Ovary (tissue), 7 donors: ENCODE measurements at regions not wholly inside any gene's neighbourhood (a gene's known extent, or its start where the extent isn't known, plus 50 kb on each side); places are given as distances from the start of the nearest gene placed in this dataset.

Experiments
- DNase-seq, 5 donors: peaks; one replicate each; pipeline ENCODE4 v3.0.0-alpha.2; 2019 to 2020
- H3K27ac ChIP-seq, 2 donors: fragments of 200-600 bp; one replicate each; pipeline versions ENCODE4 v1.5.1 to v1.8.0; 2019 to 2022
- H3K27me3 ChIP-seq: fragments of 200-600 bp; one replicate; pipeline ENCODE4 v1.8.0; 2022
- H3K36me3 ChIP-seq: fragments of 200-600 bp; sonication (generic); one replicate; pipeline ENCODE4 v1.5.1; 2019
- H3K4me1 ChIP-seq: one replicate; pipeline ENCODE4 v1.8.1; 2013; ENCODE audit warnings: mild to moderate bottlenecking, moderate library complexity; ENCODE audit not compliant: insufficient read depth
- H3K4me3 ChIP-seq: fragments of 200-600 bp; sonication (generic); one replicate; pipeline ENCODE4 v1.5.1; 2017
- H3K9me3 ChIP-seq, 2 donors: fragments of 200-600 bp in 1 of 2; sonication (generic) in 1 of 2; one replicate each; pipeline versions ENCODE4 v1.5.1 to v1.8.1; 2013 to 2019; ENCODE audit warnings: mild to moderate bottlenecking in 1 of 2, moderate library complexity in 1 of 2
- EP300 ChIP-seq: sonication (generic); formaldehyde crosslinking; IDR thresholded peaks from one replicate; pipeline ENCODE4 v1.6.1; 2017; ENCODE audit warnings: antibody characterized with exemption
- POLR2A ChIP-seq: fragments of 450-650 bp; IDR thresholded peaks from one replicate; pipeline ENCODE4 v1.6.1; 2017; ENCODE audit warnings: antibody characterized with exemption, mild to moderate bottlenecking, moderate library complexity
- WGBS, 3 donors: extraction: QIAGEN DNeasy Blood & Tissue Kit in 1 of 3; methylation state at CpG; one replicate each; pipeline versions ENCODE4 v1.1.5 to v1.1.7; 2013 to 2017; 5-methylcytosine and 5-hydroxymethylcytosine counted together
- intact Hi-C, 4 donors: fragments of 100-400 bp; cut with DNase I; formaldehyde crosslinking; loops; one replicate each; pipeline versions ENCODE4 v1.11.0 to v1.15.1; 2022 to 2023
- TF ChIP-seq, protein P1 (sequence below), 3 donors: fragments of 450-650 bp in 2 of 3; fragments of 200-600 bp in 1 of 3; IDR thresholded peaks; one replicate each; pipeline versions ENCODE4 v1.5.1 to v1.8.0; 2016 to 2022; ENCODE audit warnings: antibody characterized with exemption in 3 of 3, mild to moderate bottlenecking in 1 of 3
- donor health status: DM: no; HTN: no; CAD: no; lungs with moderate emphysema.
- donor health status: DM: no; HTN: no; CAD: no.
- donor health status: Bipolar disorder and iron deficiency.
- donor health status: DM: no; HTN: no; CAD: no.
- donor health status: DM: yes; HTN: yes; CAD: no.

GRCh38 chr1:217096200-217096599 lies 373.0 kb upstream of the ESRRG start:
- Histone ChIP-seq H3K27ac (no peak overlapping the region), H3K36me3 (no peaks in the 10 kb centered on the region), H3K27me3 (no peaks in the 10 kb centered on the region), H3K4me3 (no peak overlapping the region), H3K4me1 (no peaks in the 10 kb centered on the region), H3K9me3 (no peaks in the 10 kb centered on the region)
- intact Hi-C loops = no loop called here
- no peak for DNase-seq
- TF ChIP-seq, protein P1, sequence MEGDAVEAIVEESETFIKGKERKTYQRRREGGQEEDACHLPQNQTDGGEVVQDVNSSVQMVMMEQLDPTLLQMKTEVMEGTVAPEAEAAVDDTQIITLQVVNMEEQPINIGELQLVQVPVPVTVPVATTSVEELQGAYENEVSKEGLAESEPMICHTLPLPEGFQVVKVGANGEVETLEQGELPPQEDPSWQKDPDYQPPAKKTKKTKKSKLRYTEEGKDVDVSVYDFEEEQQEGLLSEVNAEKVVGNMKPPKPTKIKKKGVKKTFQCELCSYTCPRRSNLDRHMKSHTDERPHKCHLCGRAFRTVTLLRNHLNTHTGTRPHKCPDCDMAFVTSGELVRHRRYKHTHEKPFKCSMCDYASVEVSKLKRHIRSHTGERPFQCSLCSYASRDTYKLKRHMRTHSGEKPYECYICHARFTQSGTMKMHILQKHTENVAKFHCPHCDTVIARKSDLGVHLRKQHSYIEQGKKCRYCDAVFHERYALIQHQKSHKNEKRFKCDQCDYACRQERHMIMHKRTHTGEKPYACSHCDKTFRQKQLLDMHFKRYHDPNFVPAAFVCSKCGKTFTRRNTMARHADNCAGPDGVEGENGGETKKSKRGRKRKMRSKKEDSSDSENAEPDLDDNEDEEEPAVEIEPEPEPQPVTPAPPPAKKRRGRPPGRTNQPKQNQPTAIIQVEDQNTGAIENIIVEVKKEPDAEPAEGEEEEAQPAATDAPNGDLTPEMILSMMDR (IDR thresholded peaks at IDR 0.05) = no peak
- no peak for TF ChIP-seq EP300
- 84 to 86% (median 86%) methylated on average over 7 of the region's 7 CpGs for WGBS, 3 donors

DNA sequence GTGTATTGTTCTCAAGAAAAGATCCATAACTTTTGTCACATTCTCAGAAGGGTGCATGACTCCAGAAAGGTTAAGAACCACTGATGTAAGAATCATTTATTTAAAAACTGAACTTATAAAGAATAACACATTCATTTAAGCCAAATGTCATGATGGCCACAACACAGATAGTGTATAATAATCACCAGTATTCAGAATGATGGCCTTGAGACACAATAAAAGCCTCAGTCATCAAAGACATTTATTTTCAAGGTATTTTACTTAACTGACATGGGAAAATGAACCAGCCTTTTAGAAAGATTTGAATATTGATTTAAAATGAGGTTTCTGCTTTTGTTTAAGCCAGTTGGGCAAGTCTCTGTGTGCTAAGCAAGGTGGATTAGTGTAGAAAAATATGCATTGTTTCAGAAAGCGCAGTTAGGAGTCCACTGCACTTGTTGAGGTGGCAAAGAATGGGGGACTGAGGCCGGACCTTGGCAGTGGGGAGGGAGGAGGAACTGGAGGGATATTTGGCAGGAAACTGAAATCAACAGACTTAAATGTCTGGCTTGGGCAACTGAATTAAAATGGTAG lies 371.9 kb upstream of the ESRRG start:
- H3K27me3 ChIP-seq = no peaks in the 10 kb centered on the region
- no peak for DNase-seq
- TF ChIP-seq, protein P1 (IDR thresholded peaks at IDR 0.05) = no peak
- H3K36me3 ChIP-seq = no peaks in the 10 kb centered on the region
- intact Hi-C loops = no loop called here
- no peaks in the 10 kb centered on the region for H3K9me3 ChIP-seq
- WGBS, 3 donors = 80 to 86% (median 82%) methylated on average over 2 of the region's 2 CpGs
- no peak overlapping the region for H3K4me3 ChIP-seq
- no peak overlapping the region for H3K27ac ChIP-seq
- peaks cover 2% of the 10 kb centered on the region for H3K4me1 ChIP-seq

- DNase-seq = no peak
- peaks cover 4% of the 10 kb centered on the region for H3K4me1 ChIP-seq
- H3K27ac ChIP-seq = no peak overlapping the region
- no peaks in the 10 kb centered on the region for H3K36me3 ChIP-seq
- no peak for TF ChIP-seq POLR2A
- no peak for TF ChIP-seq EP300
- TF ChIP-seq, protein P1 (IDR thresholded peaks at IDR 0.05) = no peak
- H3K27me3 ChIP-seq = no peaks in the 10 kb centered on the region
- H3K4me3 ChIP-seq = no peak overlapping the region
- no peaks in the 10 kb centered on the region for H3K9me3 ChIP-seq
- WGBS, 3 donors = 87 to 94% (median 87%) methylated on average over 4 of the region's 4 CpGs
- intact Hi-C loops = no loop called here
These were observed 368.3 kb upstream of the ESRRG start for GRCh38 chr1:217091561-217091960.

GRCh38 chr1:217090060-217090911 lies 367.1 kb upstream of the ESRRG start:
- peak overlapping the region; percentile 36 for H3K4me3 ChIP-seq
- no peak for DNase-seq
- no peak overlapping the region for H3K27ac ChIP-seq
- H3K4me1 ChIP-seq = peaks cover 4% of the 10 kb centered on the region
- H3K27me3 ChIP-seq = no peaks in the 10 kb centered on the region
- WGBS, 3 donors = 15 to 29% (median 16%) methylated on average over 24 of the region's 24 CpGs
- H3K9me3 ChIP-seq = no peaks in the 10 kb centered on the region
- no peak for TF ChIP-seq EP300
- H3K36me3 ChIP-seq = no peaks in the 10 kb centered on the region
- intact Hi-C loops = no loop called here

DNA sequence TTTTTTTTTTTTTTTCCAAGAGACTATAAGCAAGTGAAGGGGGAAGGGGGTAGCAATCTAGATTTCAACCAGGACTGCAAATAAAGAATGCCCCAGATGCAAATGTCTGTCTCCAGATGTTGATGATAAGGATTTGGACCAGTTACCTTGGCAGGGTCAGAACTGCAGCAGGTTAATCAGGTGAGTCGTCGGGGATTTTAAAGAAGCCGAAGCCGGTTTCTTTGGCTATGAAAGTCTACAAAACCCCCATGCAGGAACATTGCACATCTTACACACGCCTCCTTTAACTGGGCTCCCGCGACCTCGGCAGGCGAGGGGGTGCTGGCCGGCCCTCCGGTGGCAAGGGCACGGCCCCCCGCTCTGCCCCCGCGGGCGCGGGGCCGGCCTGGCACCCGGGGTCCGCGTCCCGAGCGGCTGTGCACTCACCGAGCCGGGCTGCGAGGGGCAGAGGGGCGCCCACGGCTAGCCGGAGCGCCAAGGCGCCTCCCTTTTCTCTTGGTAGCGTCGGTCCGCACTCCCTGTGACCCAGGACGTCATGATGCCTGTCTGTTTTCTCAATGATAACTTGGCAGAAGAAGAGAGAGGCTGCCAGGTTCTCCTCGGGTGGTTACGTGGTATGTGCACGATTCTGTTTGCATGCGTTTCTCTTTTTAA lies 366.3 kb upstream of the ESRRG start:
- no peak overlapping the region for H3K27ac ChIP-seq
- no peaks in the 10 kb centered on the region for H3K27me3 ChIP-seq
- peaks cover 4% of the 10 kb centered on the region for H3K4me1 ChIP-seq
- DNase-seq = peak in 1 of 5 donors; percentile 28
- H3K36me3 ChIP-seq = no peaks in the 10 kb centered on the region
- TF ChIP-seq EP300 (no peak), POLR2A (no peak)
- TF ChIP-seq, protein P1 (IDR thresholded peaks at IDR 0.05) = no peak
- peak overlapping the region; percentile 36 for H3K4me3 ChIP-seq
- 0 to 2% (median 1%) methylated on average over 19 to 39 of the region's 39 CpGs for WGBS, 3 donors
- intact Hi-C loops = no loop called here
- no peaks in the 10 kb centered on the region for H3K9me3 ChIP-seq
